Amygdala (tissue), 56 donors: ENCODE measurements at regions not wholly inside any gene's neighbourhood (a gene's known extent, or its start where the extent isn't known, plus 50 kb on each side); places are given as distances from the start of the nearest gene placed in this dataset.

ENCODE experiments used
- DNase-seq, 56 donors: peaks; one replicate each; lab custom pipeline; 2025; lab: John Stamatoyannopoulos, UW

GRCh38 chr14:22513066-22513812 lies 75.8 kb downstream of the DAD1 start:
- no peak for DNase-seq

- no peak for DNase-seq
These were observed 76.8 kb downstream of the DAD1 start for GRCh38 chr14:22512106-22512814.

GRCh38 chr14:22510527-22511110 lies 78.4 kb downstream of the DAD1 start:
- no peak for DNase-seq

DNA sequence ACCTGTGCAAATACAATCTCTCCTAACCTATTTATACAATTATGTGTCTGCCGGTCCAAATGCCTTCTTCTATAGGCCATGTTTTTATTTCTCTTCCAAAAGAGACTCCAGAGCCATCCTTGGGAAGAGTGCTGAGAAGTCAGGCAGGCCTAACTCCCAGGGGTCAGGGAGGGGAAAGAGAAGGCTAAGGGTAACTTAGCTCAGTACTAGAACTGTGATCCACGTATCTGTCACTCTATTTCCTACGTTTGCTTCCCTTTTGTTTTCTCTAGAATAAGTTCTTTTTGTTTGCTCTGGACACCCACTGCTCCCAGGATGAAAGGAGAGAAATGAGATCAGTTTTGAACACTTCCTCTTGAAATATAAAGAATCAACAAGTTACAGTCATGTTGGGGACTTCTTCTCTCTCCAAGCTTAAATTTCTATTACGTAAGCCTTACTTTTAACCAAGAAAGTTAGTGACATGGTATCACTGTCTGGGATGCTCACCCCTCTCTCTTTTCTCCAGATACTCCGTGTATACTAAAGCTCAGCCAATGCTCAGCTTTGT lies 79.2 kb downstream of the DAD1 start:
- DNase-seq: no peak

DNA sequence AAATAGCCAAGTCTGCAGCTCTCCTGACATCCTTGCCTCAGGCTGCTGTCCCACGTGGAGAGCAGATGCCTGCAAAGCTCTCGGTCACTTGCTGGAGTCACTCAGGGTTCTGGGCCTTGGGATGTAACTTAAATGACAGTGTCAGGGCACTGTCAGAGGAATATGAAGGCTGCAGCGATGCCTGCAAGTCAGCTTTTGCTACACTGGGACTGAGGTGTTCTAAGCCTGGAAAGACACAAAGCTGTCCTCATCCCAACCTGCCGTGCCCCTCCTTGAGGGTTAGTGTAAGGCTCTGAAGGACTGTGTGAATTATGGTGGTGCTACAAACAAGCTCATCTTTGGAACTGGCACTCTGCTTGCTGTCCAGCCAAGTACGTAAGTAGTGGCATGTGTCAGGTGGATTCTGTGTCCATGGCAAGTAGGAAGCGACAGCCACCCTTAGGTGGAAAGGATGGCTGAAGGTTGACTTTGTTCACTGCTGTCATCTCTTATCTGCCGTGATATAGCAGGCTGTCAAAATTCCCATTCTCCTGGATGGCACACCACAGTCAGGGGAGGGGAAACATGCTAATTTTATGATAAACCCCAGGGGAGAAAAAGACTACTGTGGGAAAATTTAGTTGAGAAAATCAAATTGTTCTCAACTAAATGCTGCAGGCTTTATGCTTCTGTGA lies 79.9 kb downstream of the DAD1 start:
- no peak for DNase-seq

GRCh38 chr14:22508662-22509035 lies 80.4 kb downstream of the DAD1 start:
- DNase-seq: no peak

- DNase-seq: no peak
These were observed 80.9 kb downstream of the DAD1 start for GRCh38 chr14:22508150-22508457.

- no peak for DNase-seq
These were observed 82.2 kb downstream of the DAD1 start for GRCh38 chr14:22506778-22507351.

GRCh38 chr14:22506378-22506710 lies 82.7 kb downstream of the DAD1 start:
- no peak for DNase-seq

DNA sequence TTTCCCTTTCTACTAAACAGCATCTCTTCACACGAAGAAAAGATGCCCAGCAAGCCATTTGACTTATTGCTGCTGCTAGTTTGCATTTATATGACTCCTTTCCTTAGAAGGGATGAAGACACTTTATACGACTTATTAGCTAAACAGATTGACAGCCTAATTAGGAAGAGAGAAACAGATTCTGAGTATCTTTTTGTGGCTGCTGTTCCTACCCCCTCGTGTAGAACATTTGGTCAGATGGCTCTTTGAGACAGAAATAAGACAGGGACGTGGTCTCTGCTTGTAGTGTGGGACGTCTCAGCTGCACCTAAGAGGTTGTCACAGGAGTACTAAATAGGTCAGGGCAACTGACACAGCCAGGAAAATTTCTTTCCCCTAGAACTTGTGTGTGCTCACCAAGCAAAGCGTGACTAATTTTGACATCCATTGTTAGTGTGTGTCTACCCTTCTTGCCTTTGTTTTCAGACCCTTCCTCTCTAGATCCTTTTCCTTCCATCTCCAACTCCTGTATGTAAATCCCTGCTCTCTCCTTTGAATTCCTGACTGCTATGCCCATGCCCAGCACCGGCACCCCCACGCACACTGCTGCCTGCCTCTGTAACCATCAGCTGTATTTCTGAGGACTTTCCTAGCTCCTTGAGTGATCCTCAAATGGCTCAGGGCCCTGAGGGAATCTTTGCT lies 83.2 kb downstream of the DAD1 start:
- DNase-seq: no peak

- DNase-seq: no peak
These were observed 83.7 kb downstream of the DAD1 start for GRCh38 chr14:22505309-22505696.

GRCh38 chr14:22502551-22502950 lies 86.5 kb downstream of the DAD1 start:
- DNase-seq: no peak

- peak in 1 of 56 donors; percentile 8 for DNase-seq
These were observed 87.0 kb downstream of the DAD1 start for GRCh38 chr14:22502007-22502406.

DNA sequence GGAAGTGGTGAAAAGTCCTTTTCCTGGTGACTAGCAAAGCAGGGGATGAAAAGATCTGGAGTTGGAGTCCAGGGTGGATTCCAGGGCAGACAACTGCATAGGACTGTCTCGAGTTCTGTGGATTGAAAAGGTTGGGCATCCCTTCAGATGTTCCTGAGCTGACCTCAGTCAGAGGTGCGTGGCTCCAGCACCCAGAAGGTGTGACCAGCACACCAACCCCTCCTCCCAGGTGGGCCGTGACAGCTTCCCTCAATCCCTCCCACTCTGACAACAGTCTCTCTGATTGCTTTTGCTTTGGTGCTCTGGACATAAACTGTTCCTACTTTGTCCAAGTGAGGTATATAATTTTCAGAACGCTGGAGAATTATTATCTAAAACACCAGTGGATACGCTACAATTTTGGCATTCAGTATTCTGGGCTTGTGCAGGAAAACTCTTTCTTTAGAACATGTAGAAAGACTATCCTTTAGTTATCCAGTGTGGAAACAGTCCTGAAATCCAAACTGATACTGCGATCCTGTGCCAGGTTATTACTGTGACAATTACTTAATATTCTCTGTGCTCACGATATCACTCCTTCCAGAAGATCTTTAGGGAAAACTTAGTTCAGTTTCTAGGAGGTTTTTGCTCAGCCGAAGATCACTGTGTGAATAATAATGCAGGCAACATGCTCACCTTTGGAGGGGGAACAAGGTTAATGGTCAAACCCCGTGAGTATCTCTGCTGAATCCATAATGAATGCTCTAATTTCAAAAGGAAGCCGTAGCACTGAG lies 87.9 kb downstream of the DAD1 start:
- DNase-seq: no peak

- DNase-seq: no peak
These were observed 88.5 kb downstream of the DAD1 start for GRCh38 chr14:22500525-22500924.

GRCh38 chr14:22497671-22498093 lies 91.3 kb downstream of the DAD1 start:
- no peak for DNase-seq

DNA sequence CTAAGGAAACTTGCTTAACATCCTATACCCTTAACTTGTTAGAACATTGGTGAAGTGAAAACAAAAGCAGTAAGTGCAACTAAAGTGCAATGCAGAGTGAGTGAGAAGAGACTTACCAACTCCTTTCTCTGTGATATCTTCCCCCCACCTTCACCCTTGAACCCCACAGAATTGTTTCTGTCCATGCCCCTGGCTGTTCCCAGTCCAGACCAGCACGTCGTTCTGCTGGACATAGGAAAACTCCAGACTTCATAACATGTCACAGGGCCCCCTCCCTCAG lies 91.9 kb downstream of the DAD1 start:
- no peak for DNase-seq

GRCh38 chr14:22494486-22495135 lies 94.4 kb downstream of the DAD1 start:
- DNase-seq: no peak

GRCh38 chr14:22493753-22494152 lies 95.3 kb downstream of the DAD1 start:
- DNase-seq: no peak
